CD8-positive, alpha-beta memory T cell (primary cell): ENCODE measurements at regions not wholly inside any gene's neighbourhood (a gene's known extent, or its start where the extent isn't known, plus 50 kb on each side); places are given as distances from the start of the nearest gene placed in this dataset.
"Not testable (repeated sequence)": the region's sequence is repeated elsewhere in the genome, so short reads cannot be mapped to it uniquely, and the experiment has no call there.

Source experiments
- CTCF ChIA-PET: fragments of 350-600 bp; sonication (Branson Sonifier 250); formaldehyde crosslinking; loops from one replicate; lab custom pipeline; 2021; ENCODE audit warnings: antibody characterized with exemption; lab: Charles Lee
- POLR2A ChIA-PET: fragments of 350-600 bp; sonication (Branson Sonifier 250); formaldehyde crosslinking; loops from one replicate; lab custom pipeline; 2021; ENCODE audit warnings: antibody characterized with exemption; lab: Charles Lee
- DNase-seq, 5 donors: peaks; one replicate each; pipeline versions ENCODE4 v3.0.0 to v3.0.0-alpha.2; 2020 to 2022; ENCODE audit warnings: mixed read lengths in 1 of 5
- H3K27ac ChIP-seq: one replicate; pipeline ENCODE4 v1.7.0; 2013; ENCODE audit warnings: low read depth, mild to moderate bottlenecking, low read length, moderate library complexity
- H3K27me3 ChIP-seq: 2 replicates; pipeline ENCODE4 v1.7.0; 2013; ENCODE audit warnings: low read length, mild to moderate bottlenecking; ENCODE audit not compliant: insufficient read depth, poor library complexity, severe bottlenecking
- H3K36me3 ChIP-seq: 2 replicates; pipeline ENCODE4 v1.7.0; 2013; ENCODE audit warnings: mild to moderate bottlenecking, low read length, moderate library complexity; ENCODE audit not compliant: insufficient read depth
- H3K4me1 ChIP-seq: 2 replicates; pipeline ENCODE4 v1.7.0; 2013; ENCODE audit warnings: mild to moderate bottlenecking, low read length, moderate library complexity; ENCODE audit not compliant: insufficient read depth
- H3K4me3 ChIP-seq: 2 replicates; pipeline ENCODE4 v1.7.0; 2013; ENCODE audit warnings: mild to moderate bottlenecking, low read length
- H3K9me3 ChIP-seq: 2 replicates; pipeline ENCODE4 v1.7.0; 2013; ENCODE audit warnings: mild to moderate bottlenecking, low read length
- H3K27ac Mint-ChIP-seq, 8 donors: one replicate each; pipeline ENCODE4 v1.8.0; 2020 to 2021; ENCODE audit warnings: mixed read lengths in 8 of 8, mild to moderate bottlenecking in 6 of 8, inconsistent platforms in 3 of 8, moderate library complexity in 3 of 8
- H3K27me3 Mint-ChIP-seq, 2 donors: one replicate each; pipeline ENCODE4 v1.8.0; 2020 to 2021; ENCODE audit warnings: mixed read lengths in 2 of 2, mild to moderate bottlenecking in 1 of 2, moderate library complexity in 1 of 2
- H3K36me3 Mint-ChIP-seq, 3 donors: one replicate each; pipeline ENCODE4 v1.8.0; 2020 to 2021; ENCODE audit warnings: mixed read lengths in 3 of 3, inconsistent platforms in 1 of 3, mild to moderate bottlenecking in 1 of 3
- H3K4me1 Mint-ChIP-seq, 3 donors: one replicate each; pipeline ENCODE4 v1.8.0; 2020 to 2021; ENCODE audit warnings: mixed read lengths in 3 of 3, inconsistent platforms in 1 of 3, mild to moderate bottlenecking in 1 of 3
- H3K4me3 Mint-ChIP-seq, 7 donors: one replicate each; pipeline ENCODE4 v1.8.0; 2020 to 2021; ENCODE audit warnings: mixed read lengths in 7 of 7, mild to moderate bottlenecking in 6 of 7, moderate library complexity in 4 of 7, inconsistent platforms in 2 of 7
- H3K9me3 Mint-ChIP-seq, 5 donors: one replicate each; pipeline ENCODE4 v1.8.0; 2020 to 2022; ENCODE audit warnings: mixed read lengths in 5 of 5, mild to moderate bottlenecking in 3 of 5, moderate library complexity in 2 of 5, inconsistent platforms in 1 of 5

DNA sequence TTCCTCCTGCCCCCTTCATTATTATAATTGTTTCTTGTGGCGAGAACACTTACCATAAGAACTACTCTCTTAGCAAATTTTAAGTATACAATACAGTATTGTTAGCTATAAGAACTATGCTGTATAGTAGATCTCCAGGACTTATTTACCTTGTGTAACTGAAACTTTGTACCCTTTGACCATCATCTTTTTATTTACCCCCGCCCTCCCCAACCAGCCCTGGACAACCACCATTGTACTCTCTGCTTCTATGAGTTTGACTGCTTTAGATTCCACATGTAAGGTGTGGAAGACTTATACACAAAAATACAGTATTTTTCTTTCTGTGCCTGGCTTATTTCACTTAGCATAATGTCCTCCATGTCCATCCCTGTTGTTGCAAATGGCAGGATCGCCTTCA lies 161.1 kb downstream of the PHF8 start:
- peaks cover 12 to 35% of the 10 kb centered on the region in 2 donors for H3K27me3 Mint-ChIP-seq
- CTCF ChIA-PET = no interaction called here

DNA sequence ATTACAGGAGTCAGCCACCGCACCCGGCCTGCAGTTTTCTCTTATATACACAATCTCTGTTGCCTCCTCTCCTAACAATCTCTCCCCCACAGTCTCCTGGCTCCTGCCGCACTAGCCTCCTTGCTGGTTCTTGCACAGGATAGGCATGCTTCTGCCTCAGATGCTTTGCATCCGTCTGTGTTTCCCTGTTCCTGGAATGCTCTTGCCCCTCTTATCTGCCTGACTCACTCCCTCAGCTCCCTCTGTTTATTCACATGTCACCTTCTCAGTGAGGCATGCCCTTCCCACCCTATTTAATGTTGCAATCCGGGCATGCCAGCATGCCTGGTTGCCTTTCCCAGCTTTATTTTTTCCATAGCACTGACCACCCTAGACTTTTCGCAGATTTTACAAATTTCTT lies 161.9 kb downstream of the PHF8 start:
- Histone ChIP-seq H3K27ac (no peak overlapping the region), H3K36me3 (no peaks in the 10 kb centered on the region), H3K9me3 (no peaks in the 10 kb centered on the region), H3K4me1 (no peaks in the 10 kb centered on the region), H3K4me3 (no peak overlapping the region), H3K27me3 (no peaks in the 10 kb centered on the region)
- no peak for DNase-seq
- H3K9me3 Mint-ChIP-seq = peaks cover 0 to 2% (median 0%) of the 10 kb centered on the region in 5 donors
- H3K27me3 Mint-ChIP-seq = peaks cover 12 to 30% of the 10 kb centered on the region in 2 donors
- no peak overlapping the region for H3K27ac Mint-ChIP-seq
- no peaks in the 10 kb centered on the region for H3K4me1 Mint-ChIP-seq
- POLR2A ChIA-PET = no interaction called here
- no peak overlapping the region for H3K4me3 Mint-ChIP-seq
- no peaks in the 10 kb centered on the region for H3K36me3 Mint-ChIP-seq
- CTCF ChIA-PET = no interaction called here

More for the DNA sequence above, 161.1 kb downstream of the PHF8 start:
- no peak for DNase-seq
- Histone ChIP-seq H3K27me3 (no peaks in the 10 kb centered on the region), H3K4me3 (no peak overlapping the region), H3K4me1 (no peaks in the 10 kb centered on the region), H3K27ac (no peak overlapping the region), H3K9me3 (no peaks in the 10 kb centered on the region), H3K36me3 (no peaks in the 10 kb centered on the region)
- Mint-ChIP-seq H3K36me3 (no peaks in the 10 kb centered on the region), H3K27ac (no peak overlapping the region), H3K4me1 (no peaks in the 10 kb centered on the region), H3K4me3 (no peak overlapping the region), H3K9me3 (no peaks in the 10 kb centered on the region)
- POLR2A ChIA-PET = no interaction called here

DNA sequence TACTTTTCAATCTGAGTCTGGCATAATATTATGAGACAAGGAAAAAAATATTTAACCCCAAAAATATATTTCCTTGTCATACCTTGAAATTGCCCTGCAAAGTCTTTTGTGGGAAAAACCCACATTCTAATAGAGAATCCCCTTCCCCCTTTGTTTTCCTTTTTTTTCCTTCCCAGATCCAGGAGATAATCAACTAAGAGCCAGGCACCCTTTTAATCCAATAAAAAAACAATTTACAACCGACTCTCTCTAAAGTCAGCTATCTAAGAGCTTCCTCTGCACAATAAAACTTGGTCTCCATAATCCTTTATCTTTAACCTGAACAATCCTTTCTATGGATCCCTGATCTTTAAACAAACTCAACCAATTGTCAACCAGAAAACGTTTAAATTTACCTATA lies 163.5 kb downstream of the PHF8 start:
- H3K9me3 ChIP-seq, H3K4me3 Mint-ChIP-seq, H3K27ac Mint-ChIP-seq, DNase-seq, H3K9me3 Mint-ChIP-seq, H3K36me3 Mint-ChIP-seq, CTCF ChIA-PET, H3K4me1 ChIP-seq, H3K4me1 Mint-ChIP-seq, POLR2A ChIA-PET, H3K27me3 ChIP-seq, H3K36me3 ChIP-seq, H3K27ac ChIP-seq, H3K4me3 ChIP-seq: not testable (repeated sequence)
- peaks cover 8 to 21% of the 10 kb centered on the region in 2 donors for H3K27me3 Mint-ChIP-seq

DNA sequence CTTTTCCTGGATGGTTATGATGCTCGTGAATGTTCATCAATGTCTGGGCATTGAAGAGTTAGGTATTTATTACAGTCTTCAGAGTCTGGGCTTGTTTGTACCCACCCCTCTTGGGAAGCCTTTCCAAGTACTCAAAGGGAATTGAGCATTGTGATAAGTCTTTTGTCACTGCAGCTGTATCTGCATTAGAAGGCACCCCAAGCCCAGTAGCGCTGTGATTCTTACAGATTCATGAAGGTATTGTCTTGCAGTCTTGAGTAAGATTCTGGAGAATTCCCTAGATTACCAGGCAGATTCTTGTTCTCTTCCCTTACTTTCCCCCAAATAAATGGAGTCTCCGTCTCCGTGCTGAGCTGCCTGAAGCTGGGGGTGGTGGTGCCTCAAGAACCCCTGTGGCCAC lies 173.4 kb upstream of the HUWE1 start:
- peaks cover 0 to 1% (median 0%) of the 10 kb centered on the region in 3 donors for H3K36me3 Mint-ChIP-seq
- H3K4me3 Mint-ChIP-seq = no peak overlapping the region
- H3K27ac Mint-ChIP-seq = no peak overlapping the region
- H3K27me3 ChIP-seq = no peaks in the 10 kb centered on the region
- POLR2A ChIA-PET = no interaction called here
- DNase-seq = no peak
- peaks cover 0 to 5% (median under 1%) of the 10 kb centered on the region in 5 donors for H3K9me3 Mint-ChIP-seq
- H3K27ac ChIP-seq = no peak overlapping the region
- H3K4me1 ChIP-seq = no peaks in the 10 kb centered on the region
- H3K4me1 Mint-ChIP-seq = no peaks in the 10 kb centered on the region
- H3K36me3 ChIP-seq = no peaks in the 10 kb centered on the region
- no peaks in the 10 kb centered on the region for H3K9me3 ChIP-seq
- H3K4me3 ChIP-seq = no peak overlapping the region
- CTCF ChIA-PET = no interaction called here
- H3K27me3 Mint-ChIP-seq = peaks cover 11 to 31% of the 10 kb centered on the region in 2 donors

DNA sequence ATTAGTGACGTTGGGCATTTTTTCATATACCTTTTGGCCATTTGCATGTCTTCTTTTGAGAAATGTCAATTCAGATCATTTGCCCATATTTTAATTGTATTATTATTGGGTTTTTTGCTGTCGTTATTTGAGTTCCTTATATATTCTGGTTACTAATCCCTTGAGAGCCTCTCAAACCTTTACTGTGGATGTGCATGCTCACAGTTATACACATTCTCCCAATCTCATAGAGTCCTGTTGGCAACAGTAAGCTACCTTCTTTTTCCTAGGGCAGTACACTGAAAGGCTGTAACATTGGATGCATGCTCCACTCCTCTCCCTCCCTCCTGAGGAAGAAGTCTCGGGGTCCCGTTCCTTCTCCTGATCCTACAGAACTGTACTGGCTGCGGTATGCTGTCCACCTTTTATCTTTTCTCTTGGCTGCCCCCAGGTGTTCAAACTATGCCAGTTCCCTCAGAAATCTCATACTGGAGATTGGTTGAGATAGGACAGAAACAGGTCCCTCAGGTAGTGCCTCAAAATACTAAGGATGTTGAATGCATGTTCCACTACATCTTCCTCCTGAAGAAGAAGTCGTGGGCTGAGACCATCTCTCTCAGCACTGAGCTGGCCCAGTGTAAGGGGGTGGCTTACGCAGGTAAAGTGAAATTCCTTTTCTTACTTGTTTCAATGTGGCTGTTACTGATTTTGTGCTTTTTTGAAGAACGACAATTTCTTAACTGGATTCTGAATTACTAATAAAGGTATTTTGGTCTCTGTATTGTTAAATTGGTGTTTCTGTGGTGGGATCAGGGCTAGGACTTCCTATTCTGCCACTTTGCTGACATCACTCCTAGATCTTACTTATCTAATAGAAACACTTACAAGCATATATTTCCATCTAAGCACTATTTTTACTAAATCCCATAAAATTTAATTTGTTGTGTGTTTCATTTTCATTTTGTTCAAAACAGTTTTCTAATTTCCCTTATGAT lies 145.4 kb upstream of the HUWE1 start:
- no peak overlapping the region for H3K4me3 ChIP-seq
- DNase-seq = peak in 3 of 5 donors; percentile 14 to 32 (median 31)
- Mint-ChIP-seq H3K4me3 (no peak overlapping the region), H3K27me3 (no peaks in the 10 kb centered on the region), H3K4me1 (peaks cover 0 to 6% (median 2%) of the 10 kb centered on the region in 3 donors), H3K27ac (peak overlapping the region in 2 of 8 donors; percentile 1 to 85), H3K9me3 (no peaks in the 10 kb centered on the region), H3K36me3 (no peaks in the 10 kb centered on the region)
- H3K9me3 ChIP-seq = no peaks in the 10 kb centered on the region
- H3K4me1 ChIP-seq = peaks cover 4% of the 10 kb centered on the region
- H3K36me3 ChIP-seq = no peaks in the 10 kb centered on the region
- H3K27me3 ChIP-seq = no peaks in the 10 kb centered on the region
- H3K27ac ChIP-seq = no peak overlapping the region
- ChIA-PET POLR2A (no interaction called here), CTCF (interaction anchor here (0.9 to 1.4 kb wide), 4 partner anchors 117 to 148 kb away, joined by 3 to 4 read pairs (median 4); no protein-coding TSS in a partner anchor)

DNA sequence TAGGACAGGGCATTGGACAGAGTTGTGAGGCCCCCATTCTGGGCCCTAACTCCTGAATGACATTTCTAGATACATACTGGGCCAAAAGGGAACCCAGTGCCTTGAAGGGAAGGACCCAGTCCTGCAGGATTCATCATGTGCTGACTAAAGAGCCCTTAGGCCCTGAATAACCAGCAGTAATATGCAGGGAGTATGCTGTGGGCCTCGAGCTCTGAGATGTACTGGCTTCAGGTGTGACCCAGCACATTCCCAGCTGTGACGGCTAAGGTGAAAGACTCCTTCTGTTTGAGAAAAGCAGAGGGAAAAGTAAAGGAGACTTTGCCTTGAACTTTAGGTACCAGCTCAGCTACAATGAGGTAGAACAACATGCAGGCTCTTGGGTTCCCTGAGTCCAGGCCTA lies 138.2 kb upstream of the HUWE1 start:
- Mint-ChIP-seq H3K9me3 (peaks cover 0 to 2% (median 0%) of the 10 kb centered on the region in 5 donors), H3K27ac (no peak overlapping the region), H3K36me3 (no peaks in the 10 kb centered on the region), H3K27me3 (peaks cover 0 to 1% of the 10 kb centered on the region in 2 donors), H3K4me1 (no peaks in the 10 kb centered on the region), H3K4me3 (no peak overlapping the region)
- no peak for DNase-seq
- Histone ChIP-seq H3K9me3 (no peaks in the 10 kb centered on the region), H3K27ac (no peak overlapping the region), H3K4me1 (no peaks in the 10 kb centered on the region), H3K27me3 (no peaks in the 10 kb centered on the region), H3K4me3 (no peak overlapping the region), H3K36me3 (no peaks in the 10 kb centered on the region)
- ChIA-PET CTCF (no interaction called here), POLR2A (no interaction called here)

DNA sequence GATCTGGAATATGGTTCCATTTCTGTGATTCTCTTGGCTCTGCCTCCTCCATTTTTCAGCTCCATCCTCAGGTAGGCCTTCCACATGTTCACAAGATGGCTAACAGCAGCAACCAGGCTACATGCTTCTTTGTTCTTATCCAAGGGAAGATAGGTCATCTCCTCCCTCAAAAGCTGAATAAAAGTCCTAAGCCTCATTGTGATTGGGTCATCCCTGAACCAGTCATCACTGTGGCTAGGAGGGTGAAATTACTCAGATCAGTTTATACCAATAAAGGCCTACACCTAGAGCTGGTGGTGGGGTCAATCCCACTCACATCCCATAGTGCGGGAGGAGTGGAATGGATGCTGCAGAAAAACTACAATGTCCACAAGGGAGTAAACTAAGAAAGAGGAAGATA lies 131.6 kb upstream of the HUWE1 start:
- H3K27me3 ChIP-seq, CTCF ChIA-PET, H3K27me3 Mint-ChIP-seq, DNase-seq, H3K27ac ChIP-seq, H3K4me3 Mint-ChIP-seq, H3K4me1 Mint-ChIP-seq, H3K36me3 ChIP-seq, H3K9me3 ChIP-seq, POLR2A ChIA-PET, H3K9me3 Mint-ChIP-seq, H3K4me1 ChIP-seq, H3K36me3 Mint-ChIP-seq, H3K27ac Mint-ChIP-seq, H3K4me3 ChIP-seq: not testable (repeated sequence)

DNA sequence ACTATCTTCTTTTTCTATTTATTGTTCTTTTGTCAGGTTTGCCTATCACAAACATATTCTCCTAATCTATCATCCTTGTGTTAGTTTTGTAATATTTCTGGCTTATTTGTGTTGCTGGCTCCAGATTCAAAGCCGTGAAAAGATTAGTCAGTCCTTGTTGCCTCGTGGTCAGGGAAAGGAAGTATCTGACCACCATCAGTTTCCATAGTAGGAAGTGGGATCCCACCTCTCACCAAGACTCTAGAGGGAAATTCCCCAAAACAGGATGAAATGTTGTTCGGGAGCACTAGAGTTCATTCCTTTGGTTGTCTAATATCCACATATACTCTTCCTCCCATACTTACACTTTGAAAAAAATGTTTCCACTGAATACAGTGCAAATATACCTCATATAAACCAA lies 131.0 kb upstream of the HUWE1 start:
- no peaks in the 10 kb centered on the region for H3K36me3 ChIP-seq
- no peak overlapping the region for H3K27ac ChIP-seq
- DNase-seq = no peak
- H3K9me3 Mint-ChIP-seq = peaks cover 0 to 2% (median 0%) of the 10 kb centered on the region in 5 donors
- H3K4me1 Mint-ChIP-seq = peaks cover 0 to 5% (median 5%) of the 10 kb centered on the region in 3 donors
- no peak overlapping the region for H3K4me3 ChIP-seq
- no peaks in the 10 kb centered on the region for H3K27me3 ChIP-seq
- H3K27ac Mint-ChIP-seq = no peak overlapping the region
- ChIA-PET POLR2A (no interaction called here), CTCF (no interaction called here)
- no peak overlapping the region for H3K4me3 Mint-ChIP-seq
- H3K36me3 Mint-ChIP-seq = no peaks in the 10 kb centered on the region
- no peaks in the 10 kb centered on the region for H3K4me1 ChIP-seq
- peaks cover 0 to 3% of the 10 kb centered on the region in 2 donors for H3K27me3 Mint-ChIP-seq
- H3K9me3 ChIP-seq = no peaks in the 10 kb centered on the region
